RKO (cell line): ENCODE measurements at regions not wholly inside any gene's neighbourhood (a gene's known extent, or its start where the extent isn't known, plus 50 kb on each side); places are given as distances from the start of the nearest gene placed in this dataset.
"Not testable (repeated sequence)": the region's sequence is repeated elsewhere in the genome, so short reads cannot be mapped to it uniquely, and the experiment has no call there.

Source experiments
- DNase-seq: peaks from one replicate; pipeline ENCODE4 v3.0.0-alpha.2; 2016; ENCODE audit warnings: low spot score

DNA sequence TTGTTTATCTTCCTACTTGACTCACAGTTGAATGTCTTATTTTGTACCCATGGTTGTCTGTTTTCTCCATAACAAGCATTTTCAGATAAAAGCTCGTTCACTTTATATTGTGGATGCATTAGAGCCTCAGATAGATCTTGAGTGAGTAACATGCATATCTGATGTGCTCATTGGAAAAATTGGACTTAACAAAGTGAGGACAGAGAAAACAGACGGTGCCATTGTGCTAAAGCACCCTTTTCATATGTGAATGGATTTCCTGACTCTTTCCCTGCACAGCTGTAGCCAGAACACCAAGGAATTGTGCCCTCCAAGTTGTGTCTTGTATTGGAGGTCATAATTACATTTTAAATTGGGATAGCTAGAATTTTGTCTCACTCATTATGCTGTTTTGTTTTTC lies 325.8 kb upstream of the MEF2C start:
- no peak for DNase-seq

DNA sequence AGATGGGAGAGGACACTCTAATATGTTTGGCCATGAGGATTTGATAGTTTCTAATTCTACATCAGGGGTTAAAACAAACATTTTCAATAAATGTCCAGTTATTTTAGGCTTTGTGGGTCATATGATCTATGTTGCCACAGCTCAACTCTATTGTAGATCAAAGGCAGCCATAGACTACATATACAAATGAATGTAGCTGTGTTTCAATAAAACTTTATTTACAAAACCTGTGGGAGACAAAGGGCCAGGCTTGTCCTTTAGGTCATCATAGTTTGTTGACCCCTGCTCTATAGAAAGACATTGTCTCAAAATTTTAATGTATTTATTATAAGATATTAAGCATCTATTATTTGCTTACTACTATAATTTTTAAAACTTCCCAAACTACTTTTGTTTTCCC lies 325.4 kb upstream of the MEF2C start:
- DNase-seq: no peak

DNA sequence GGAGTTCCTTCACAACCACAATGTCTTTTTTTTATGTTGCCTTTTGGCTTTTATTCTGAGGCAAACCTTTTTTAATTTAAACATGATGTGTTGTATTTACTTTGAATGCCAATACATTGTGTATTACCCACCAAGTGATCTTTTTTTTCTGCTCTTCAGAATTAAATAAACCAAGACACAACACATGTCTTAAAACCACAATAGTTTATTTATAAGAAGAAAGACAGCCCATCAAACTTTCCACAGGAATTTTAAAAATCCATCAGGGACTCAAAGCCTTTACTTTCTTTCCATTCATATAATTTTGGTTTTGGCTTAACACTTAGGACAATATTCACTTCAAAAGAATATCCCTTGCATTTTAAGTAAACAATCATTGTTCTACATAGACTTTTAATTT lies 321.8 kb upstream of the MEF2C start:
- DNase-seq: no peak

DNA sequence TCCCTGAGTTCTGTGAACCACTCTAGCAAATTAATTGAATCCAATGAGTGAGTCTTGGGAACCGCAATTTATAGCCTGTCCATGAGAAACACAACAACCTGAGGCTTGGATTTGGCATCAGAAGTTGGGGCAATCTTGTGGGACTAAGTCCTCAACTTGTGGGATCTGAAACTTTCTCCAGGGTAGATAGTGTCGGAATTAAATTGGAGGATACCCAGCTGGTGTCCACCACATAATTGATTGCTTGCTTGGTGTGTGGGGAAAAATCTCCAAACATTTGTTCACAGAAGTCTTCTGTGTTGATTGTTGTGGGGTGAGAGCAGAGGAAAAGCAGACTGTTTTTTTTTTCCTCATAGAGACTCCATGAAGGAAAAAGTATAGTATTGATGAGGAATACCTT lies 320.6 kb upstream of the MEF2C start:
- no peak for DNase-seq

DNA sequence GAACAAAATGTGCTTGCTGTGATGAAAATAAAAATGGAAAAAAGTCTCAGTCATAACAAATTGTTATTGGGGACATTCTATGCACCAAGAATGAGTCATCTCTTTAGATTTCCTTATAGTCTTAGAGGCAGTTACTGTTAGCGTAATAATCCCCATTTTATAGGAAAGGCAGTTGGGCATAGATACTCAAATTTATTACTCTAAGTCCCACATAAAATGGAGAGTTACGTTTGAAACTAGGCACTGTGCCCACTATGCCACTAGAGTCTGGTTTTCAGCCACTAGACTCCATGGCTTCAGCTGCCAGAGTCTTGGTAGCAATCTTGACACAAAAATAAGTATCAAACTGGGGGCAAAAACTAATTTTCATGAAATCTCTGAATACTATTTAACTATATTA lies 317.9 kb upstream of the MEF2C start:
- no peak for DNase-seq

DNA sequence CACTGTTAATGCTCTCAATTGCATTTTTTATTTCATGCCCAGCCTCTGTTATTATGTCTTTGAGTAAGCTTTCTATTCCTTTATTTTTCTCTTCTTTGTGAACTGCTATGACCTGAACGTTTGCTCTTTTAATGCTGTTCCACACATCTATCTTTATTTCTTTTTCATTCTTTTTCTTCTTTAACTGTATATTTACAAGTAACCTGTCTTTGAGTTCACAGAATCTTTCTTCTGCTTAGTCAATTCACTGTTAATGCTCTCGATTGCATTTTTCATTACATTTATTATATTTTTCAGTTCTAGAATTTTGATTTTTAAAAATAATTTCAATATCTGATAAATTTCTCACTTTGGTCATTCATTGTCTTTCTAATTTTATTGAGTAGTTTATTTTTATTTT lies 316.3 kb upstream of the MEF2C start:
- no peak for DNase-seq

DNA sequence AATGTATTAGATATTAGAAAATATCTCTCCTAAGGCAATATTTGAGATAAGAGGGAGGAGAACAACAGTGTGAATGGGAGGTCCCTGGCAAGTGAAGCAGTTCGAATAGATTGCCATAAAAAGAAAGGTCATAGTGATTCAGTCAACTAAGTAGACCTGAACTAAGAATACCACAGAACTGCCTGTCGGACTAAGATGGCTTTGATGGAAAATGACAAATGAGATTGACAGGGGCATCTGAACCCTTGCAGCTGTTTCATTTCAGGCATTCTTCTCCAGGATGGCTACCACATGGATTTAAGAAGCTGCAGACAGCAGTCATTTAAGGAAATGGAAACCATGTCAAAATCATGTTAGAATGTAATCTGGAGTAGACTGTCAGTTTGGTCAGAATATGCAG lies 308.4 kb upstream of the MEF2C start:
- no peak for DNase-seq

DNA sequence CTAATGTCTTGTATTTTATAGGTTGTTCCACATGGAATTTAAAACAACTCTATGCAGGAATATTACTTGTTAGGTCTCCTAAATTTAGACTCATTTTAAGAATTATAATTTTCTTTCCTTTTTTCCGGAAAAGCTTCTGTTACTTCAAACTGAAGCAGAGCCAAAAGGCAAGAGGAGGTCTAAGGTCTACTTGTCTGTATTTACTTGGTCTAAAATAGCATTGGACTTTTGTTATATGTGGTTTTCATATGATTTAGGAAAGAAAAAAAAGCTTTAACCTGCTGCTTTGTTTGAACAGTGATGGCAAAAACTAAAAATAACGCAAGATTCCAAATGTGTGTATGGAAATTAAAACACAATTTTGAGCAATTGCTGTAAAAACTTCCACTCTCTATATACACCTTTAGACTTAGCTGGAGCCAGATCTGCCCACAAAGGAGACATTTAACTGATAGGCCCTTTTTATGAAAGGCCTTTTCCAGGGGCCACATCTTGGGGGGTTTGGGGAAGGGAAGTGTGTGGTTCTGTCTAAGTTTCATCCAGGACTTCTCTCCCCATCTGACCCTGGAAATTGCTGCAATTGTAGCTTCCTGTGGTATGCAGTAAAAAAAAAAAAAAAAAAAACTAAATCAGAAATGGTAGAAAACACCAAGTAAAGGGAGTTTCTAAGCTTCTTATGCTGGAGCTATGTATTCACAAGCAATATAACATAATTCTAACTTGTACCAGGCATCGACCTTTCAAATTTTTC lies 307.7 kb upstream of the MEF2C start:
- DNase-seq: no peak

DNA sequence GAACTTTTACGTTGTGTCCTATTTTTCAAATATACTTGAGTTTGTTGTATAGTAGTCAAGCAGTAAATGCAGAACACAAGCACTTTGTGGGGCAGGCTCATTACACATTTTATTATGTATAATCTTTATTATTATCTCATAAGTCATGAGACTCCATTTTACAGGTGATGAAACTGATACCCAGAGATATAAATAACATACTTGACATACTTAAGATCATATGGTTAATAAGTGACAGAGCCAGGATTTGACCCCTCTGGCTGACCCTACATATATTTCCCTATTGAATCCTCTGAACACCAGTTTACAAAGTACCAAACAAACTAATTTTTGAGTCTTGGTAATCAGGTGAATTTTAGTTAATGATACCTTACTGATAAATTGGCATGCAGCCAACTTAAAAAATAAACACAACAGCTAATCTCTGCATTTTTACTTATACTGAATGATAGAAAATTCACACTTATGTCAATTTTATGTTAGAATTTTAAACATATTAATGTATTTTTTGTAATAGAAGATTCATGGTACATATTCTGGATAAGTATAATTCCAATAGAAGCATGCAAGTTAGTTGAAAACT lies 305.0 kb upstream of the MEF2C start:
- DNase-seq: no peak

DNA sequence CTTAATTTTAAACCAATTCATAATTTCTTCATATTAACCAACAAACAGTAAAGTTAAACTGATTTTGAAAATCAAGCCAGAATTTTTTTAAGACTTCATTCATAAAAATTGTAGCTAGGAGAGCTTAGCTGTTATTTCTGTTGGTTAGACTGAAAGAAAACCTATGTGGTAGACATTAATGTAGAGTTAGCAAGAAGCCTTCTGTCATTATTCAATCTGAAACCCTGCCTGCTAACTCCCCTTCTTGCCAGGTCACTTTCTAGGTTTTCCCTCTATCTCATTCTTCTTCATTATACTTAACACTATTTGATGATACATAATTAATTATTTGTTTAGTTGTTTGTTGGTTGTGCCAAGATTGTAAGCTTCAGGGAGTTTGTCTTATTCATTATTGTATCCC lies 304.3 kb upstream of the MEF2C start:
- DNase-seq: no peak

DNA sequence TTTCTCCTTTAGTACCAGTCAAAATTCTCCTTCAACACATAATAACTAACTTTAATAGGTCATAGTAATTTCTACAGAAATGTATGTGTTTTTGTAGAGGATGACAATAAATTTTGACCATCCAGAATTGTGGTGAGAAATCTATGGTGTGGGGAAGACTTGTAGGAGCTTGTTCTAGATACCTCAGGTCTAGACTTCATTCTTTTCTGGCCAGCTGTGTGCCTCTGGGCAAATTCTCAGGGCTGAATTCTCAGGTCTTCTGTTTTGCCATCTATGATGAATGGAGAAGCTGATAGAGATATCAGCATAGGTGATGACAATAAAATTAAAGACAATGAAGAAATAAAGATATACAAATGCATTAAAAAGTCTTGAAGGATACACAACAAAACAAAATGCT lies 298.6 kb upstream of the MEF2C start:
- no peak for DNase-seq

DNA sequence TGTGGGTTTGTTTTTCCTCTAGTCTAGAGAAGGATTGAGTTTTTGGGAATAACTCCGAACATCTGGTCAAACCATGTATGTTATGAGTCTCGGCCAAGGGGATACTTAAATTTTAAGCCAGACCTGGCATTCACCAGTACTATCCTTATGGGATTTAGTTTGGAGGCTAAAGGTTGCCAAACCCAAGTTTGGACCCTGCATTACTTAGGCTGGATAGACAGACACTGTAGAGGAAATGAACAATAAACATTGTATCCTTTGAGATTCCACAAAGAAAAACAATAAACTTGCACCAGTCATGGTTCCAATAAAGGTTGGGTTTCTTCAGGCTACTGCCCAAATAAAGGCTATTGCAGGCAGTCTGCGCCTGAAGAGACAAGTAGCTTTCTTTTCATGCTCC lies 296.7 kb upstream of the MEF2C start:
- no peak for DNase-seq

DNA sequence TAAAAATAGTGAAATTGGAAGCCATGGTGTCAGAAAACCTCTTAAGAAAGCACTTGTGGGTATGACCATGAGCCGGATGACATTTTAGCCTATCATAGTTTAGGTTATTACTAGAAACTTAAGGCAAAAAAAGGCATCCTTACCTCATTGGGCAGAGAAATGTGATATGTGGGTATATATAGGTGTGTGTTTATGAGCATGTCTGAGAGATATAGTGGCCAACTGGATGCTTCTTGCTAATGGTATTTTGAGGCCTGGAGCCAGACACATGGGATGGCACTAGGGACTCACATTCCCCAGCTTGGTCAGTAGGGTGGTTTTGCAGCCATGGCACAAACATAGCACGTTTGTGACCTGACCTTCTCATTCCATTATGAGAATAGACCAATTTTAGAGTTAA lies 295.6 kb upstream of the MEF2C start:
- DNase-seq: no peak

DNA sequence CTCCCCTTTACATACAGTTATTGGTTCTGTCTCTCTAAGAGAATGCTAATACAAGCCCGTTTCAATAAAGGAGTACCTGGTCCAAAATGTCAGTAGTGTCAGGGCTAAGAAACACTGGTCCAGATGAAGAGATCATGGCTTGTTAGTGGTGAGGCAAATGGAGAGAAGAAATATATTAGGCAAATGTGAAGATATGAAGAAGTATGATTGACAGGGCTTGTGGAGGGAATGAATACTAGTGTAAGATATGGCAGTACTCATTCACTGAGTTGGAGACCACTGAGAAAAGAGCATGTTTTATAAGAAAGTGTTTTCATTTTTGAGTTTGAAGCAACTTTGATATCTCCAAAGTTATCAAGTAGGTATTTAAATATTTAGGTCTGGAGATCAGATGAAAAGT lies 290.5 kb upstream of the MEF2C start:
- no peak for DNase-seq

DNA sequence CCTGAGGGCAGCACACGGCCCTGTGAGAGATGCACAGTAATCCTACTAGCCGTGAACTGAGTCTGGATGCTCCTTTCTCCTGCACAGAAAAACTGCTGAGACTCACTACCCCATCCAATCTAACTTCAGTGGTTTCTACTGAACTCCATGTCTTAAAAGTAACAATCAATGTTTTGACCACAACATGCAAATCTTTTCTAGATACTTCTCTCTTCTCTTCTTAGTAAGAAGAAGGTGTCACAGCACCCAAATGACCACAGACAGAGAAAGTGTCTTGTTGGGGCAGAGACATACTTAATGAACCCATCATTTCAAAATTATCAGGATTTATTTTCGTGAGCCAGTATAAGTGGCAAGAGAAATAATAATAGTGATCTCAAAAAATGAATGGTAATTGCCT lies 285.8 kb upstream of the MEF2C start:
- no peak for DNase-seq

DNA sequence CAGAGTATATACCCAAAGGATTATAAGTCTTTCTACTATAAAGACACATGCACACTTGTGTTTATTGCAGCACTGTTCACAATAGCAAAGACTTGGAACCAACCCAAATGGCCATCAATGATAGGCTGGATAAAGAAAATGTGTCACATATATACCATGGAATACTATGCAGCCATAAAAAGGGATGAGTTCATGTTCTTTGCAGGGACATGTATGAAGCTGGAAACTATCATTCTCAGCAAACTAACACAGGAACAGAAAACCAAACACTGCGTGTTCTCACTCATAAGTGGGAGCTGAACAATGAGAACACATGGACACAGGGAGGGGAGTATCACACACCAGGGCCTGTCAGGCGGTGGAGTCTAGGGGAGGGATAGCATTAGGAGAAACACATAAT lies 281.7 kb upstream of the MEF2C start:
- DNase-seq: not testable (repeated sequence)

DNA sequence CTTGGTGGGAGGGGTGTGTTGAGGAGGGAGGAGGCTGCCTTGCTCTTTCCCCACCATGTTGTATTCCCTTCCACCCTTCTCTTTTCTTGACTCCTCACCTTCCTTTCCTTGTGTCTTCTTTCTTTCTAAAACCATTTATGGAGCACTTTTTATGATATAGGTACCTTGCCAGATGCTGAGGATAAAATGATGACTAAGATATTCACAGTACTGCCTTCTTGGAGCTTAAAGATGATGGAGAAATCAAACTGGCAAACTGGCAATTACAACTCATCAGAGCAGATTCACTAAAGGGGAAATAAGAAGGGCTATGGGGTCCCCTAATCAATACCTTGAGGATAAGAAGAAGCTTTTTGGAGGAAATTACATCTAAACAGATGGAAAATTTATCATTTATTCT lies 273.2 kb upstream of the MEF2C start:
- no peak for DNase-seq

DNA sequence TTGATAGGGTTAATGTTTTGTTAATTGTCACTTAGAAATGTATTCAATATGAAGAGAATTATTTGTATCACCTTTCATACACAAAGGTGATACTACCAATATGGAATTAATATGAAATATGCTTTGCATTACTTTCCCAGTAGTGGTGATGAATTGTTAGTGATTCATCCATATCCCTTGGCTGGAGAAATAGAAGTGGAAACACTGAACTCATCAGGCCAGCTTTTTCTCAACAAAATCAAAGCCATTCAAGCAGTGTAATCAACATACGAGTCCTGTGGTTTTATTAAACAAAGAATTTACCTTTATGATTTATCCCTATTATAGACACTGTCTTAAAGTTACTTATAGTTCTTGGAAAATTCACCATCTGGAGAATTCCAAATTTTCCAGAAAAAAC lies 264.0 kb upstream of the MEF2C start:
- peak; percentile 3 for DNase-seq

DNA sequence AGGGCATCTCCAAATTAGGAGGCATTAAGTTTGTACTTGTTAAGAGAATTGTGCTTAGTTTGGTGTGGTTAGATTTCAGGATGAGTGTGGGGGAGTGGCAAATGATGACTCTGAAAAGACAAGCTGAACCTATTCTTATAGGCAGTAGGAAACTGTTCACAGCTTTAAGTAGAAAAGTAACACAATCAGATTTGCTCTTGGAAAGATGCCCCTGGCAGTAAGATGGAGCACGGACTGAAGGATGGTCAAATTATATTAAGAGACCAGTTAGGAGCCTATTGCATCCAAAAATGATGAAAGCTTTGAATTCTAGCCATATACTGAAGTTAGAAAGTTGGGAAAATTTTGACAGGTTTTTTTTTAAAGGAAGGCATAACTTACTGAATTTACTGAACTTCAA lies 254.2 kb upstream of the MEF2C start:
- DNase-seq: no peak

DNA sequence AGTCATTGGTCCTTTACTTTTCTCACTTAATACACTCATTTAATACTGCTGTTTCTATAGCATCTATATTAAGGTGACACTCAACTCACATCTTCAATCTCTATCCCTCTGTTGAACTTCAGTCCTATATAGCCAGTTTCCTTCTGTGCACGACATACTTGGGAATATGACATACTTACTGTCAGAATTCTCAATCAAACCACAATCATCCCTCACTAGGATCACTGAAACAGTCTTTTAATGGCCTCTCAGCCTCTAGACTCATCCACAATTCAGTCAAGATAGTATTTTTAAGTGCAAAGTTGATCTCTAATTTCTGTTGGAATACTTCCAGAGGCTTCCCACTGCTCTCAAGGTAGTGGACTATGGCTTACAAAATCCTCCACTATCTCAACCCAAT lies 251.0 kb upstream of the MEF2C start:
- DNase-seq: no peak

DNA sequence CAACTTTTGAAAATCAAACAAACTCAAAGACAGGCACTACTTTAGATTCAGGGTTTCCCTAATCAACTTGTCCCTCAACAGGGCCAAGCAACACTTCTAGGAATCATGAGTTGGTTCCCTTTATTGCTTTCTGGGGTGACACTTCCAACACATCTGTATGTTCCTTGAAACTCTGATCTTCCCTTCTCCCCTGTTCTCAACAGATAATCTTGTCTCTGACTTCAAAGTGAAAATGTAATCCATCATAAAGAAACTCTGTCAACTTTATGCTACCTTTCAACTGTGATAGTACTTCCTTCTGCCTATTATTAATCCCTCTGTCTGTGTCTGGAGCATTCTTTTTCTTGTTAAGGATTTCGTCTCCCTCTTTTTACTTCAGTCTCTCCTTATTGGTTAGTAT lies 250.1 kb upstream of the MEF2C start:
- no peak for DNase-seq

DNA sequence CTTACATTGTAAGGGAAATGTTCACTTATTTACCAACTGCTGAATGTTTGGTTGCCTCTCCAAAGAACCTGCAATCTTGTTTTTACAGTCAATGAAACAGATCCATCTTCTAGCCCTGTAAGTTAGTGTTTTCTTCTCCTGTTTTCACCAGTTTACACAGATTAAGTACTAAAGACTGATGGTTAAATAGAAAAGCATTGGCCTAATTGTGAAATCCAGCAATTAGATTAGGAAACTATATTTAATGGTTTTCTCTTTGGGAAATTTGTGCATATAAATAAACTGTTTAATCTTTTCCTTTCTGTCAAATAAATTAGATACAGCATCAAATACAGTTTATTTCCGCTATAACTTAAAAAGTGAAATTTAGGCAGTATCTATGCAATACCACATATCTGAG lies 247.9 kb upstream of the MEF2C start:
- DNase-seq: no peak

DNA sequence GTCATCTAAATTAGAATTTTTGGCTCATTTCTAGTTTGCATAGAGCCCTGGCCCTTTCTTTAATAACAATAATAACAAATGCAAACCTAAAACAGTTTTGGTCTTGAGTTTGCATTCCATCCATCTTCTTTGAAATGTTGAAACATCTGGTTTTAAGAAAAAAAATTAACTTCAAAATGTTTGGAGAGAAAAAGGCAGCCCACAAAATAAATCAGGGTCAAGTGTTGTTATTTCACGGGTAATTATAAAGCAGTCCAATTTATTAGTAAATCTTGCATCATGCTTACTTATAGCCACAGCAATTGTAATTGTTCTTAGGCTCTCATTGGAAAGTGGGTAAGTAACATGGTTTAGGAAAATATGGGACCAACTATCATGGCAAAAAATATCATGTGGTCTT lies 247.0 kb upstream of the MEF2C start:
- no peak for DNase-seq

DNA sequence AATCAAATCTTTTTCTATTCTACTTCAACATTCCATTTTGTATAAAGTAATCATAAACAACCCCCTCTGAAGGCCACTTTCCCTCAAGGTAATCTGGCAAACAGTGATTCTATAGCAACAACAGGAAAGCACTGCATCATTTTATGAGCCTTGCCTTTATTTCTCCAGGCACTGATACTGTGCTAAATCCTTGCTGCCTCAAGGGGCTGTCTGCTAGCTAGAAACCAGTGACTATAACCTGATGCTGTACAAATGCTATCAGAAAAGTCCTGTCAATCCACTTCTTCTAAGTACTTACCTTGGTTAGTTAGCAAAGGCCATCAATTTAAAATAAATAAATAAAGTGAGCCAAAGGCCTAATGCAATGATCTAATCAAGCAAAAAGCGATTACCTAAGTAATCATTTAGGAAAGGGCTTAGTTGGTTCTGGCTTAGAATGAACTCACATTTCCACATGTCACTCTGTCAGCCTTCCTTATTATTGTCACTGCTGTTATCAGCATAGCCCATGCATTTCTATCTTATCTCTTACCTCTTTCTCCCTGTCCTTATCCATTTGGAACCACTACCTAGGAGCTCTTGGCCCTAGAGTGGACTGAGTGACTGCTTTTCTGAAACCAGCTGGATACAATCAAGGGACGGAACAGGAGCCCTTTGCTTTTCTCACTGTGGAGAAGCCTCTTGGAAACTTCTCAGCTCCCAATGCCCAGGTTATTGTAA lies 246.1 kb upstream of the MEF2C start:
- no peak for DNase-seq
